T-helper 2 cell (primary cell): ENCODE measurements at regions not wholly inside any gene's neighbourhood (a gene's known extent, or its start where the extent isn't known, plus 50 kb on each side); places are given as distances from the start of the nearest gene placed in this dataset.

Source experiments
- DNase-seq, 5 experiments: peaks; one replicate each; pipeline versions ENCODE4 v3.0.0 to v3.0.0-alpha.2; 2012 to 2022

DNA sequence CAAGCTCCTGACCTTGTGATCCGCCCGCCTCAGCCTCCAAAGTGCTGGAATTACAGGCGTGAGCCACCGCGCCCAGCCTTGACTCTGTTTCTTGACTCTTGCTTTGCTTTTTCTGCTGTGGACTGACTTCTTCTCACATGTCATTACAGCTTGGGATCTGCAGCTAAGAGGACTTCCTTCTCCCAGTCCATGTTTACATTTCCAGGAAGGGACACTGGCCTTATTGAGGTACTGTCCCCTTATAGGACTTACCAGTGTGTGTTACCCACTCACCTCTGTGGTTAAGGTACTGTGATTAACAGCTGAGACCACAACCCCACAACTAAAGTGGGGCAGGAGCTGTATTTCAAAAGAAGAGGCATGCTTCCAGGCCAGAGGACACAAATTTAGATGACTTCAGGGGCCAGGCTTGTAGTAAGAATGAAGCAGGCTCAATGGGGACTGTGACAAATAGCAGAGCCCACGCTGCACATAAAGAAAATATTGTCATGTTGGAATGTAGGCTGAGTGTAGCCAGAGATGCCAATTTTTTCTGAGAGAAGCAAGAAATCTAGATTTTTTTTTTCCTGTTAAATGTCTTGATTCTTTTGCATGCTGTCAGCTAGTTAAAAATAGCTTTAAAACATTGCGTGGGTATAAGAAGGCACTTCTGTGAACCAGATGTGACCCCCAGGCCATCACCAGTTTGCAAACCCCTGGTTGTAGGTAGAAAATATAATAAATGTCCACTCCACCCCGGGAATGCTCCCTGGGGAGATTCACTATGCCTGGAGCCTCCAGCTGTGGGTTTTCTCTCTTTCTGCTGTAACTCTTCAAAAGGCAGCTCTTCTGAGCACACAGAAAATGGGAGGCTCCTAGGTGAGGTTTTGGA is 75.0 kb downstream of the PTPDC1 start:
- DNase-seq = no peak

DNA sequence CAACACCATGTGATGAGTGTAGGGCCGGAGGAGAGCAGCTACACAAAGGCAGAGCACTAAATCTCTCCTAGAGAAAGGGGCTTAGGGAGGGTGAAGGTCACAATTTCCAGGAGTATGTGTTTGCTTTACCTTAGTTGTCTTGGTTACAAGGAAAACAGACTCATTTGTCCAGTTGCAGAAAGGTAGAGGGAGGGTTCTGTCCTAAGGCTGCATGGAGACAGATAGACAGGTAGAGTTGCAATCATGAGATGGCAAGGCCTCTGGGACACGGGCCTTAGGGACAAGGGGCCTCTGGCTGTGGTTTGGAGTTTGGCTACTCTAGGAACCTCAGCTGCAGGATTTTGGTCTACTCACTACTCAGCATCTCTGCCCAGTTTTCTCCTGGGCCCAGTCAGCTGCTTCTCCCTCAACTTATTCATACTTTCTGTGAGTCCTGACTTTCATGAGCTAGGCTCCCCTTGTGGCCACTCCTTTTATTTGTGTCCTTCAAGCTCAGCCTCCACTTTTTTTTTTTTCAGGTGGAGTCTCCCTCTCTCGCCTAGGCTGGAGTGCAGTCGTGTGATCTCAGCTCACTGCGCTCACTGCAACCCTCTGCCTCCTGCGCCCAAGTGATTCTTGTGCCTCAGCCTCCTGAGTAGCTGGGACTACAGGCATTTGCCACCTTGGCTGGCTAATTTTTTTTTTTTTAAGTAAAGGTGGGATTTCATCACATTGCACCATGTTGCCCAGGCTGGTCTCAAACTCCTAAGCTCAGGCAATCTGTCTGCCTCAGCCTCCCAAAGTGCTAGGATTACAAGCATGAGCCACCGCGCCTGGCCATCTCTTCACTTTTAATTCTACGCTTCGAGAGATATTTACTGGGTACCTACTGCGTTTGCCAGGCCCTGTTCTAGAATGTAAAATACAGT is 76.6 kb downstream of the PTPDC1 start:
- DNase-seq = no peak

DNA sequence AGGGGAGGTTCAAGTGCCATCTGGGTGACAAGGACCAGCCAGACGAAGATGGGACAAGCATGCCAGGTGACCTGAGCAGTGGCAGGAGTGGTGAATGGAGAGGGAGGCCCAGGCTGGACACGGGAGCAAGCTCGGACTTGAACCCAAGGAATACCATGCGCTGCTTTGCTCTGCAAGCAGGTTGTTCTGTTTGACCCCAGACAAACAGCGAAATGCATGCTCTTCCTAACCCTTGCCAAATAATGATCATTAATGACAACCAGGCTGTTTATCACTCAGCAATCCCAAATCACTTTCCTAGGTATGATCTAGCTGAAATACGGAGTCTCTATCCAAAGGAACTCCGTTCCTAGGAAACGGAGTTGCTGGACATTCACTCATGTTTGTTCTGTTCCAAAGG is 77.4 kb downstream of the PTPDC1 start:
- DNase-seq = no peak

DNA sequence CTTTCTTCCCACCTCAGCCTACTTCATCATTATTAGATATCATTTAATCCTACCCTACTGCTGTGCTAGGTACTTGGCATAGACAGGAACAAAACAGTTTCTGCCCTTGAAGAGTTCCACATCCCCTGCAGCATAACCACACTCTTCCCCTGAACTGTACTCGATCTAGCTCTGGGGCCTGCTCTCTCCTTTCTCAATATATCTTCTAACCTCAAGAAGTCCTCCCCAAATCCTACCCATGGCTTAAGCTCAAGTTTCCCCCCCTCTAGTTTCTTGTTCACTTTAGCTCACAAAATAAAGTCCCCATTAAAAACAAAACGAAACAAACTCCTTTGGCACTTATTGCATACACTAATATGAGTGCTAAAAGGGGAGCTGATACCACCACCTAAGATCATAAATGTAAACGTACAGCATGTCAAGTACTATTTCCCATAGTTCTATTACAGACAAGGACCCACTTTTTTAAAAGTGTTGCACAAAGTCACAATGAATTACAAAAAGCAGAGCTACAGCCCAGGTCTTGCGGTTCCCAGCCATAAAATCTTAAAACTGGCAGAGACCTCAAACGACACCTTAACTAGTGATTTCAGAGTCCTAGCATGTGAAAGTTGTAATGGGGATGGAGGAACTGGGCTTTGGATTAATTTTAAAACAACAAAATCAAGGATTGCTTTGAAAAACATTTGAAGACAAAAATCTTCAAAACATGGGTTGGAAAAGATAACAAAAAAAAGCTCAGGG is 80.7 kb downstream of the PTPDC1 start:
- peak in 1 of 5 experiments; percentile 70 for DNase-seq

DNA sequence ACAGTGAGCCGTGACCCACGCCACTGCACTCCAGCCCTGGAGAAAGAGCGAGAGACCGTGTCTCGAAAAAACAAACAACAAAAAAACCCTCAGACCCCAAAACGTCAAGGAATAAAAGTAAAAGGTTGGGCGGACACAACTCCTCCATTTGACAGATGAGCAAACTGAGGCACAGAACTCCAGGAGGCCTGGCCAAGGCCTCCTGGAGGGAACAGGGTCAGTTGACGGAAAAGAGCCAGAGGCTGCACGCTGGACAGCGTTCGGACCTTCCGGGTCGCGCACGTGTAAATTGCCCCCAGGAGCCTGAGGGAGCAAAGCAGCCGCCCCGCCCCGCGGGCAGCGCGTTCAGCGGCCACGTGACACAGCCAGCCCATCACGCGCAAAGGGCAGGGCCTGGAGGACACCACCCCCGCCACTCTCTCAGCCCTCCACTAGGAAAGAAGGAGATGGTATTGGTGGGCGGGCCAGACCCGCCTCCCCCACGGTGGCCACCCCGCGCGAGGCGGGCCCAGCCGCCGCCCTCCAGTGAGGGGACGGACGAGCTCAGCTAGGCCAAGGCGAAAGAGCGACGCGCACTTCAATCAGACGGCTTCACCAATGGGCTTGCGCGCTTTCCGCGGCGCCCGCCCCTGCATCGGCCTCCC is 81.5 kb downstream of the PTPDC1 start:
- DNase-seq = peak; percentile 88 to 100 (median 96)

DNA sequence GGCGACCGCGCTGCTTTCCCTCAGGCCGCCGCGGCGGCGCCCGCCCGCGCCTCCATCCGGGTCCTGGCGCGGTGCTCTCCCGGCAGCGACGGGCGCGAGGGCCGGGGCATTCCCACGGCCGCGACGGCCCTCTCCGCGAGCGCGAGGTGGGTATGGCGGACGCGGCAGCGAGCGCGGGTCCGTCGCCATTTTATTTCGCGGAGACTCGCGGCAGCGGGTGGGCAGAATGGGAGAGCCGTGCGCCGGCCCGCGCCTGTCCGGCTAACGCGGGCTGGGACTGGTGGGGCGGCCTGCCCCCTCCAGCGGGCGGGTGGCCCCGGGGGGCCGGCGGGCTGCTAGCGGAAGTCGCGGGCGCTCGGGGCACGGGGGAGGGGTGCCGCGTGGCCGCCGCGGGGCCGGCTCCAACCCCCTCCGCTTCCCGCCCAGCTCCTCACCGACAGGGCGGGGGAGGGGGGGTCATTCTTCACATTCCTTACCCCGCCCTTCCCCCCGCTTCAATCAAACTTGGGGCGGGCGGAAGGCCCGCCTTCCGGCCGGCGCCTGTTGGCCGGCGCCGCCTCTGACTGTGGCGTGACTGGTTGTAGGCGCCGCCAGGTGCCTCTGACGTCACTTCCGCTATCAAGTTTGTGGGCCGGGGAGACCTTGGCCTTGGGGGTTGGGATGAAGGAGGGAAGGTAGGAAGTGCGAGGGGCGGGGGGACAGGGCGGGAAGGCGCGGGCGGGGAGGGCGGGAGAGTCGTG is 82.1 kb downstream of the PTPDC1 start:
- peak; percentile 85 to 98 (median 91) for DNase-seq

GRCh38 chr9:94166976-94167346 is 82.7 kb downstream of the PTPDC1 start:
- DNase-seq = no peak

DNA sequence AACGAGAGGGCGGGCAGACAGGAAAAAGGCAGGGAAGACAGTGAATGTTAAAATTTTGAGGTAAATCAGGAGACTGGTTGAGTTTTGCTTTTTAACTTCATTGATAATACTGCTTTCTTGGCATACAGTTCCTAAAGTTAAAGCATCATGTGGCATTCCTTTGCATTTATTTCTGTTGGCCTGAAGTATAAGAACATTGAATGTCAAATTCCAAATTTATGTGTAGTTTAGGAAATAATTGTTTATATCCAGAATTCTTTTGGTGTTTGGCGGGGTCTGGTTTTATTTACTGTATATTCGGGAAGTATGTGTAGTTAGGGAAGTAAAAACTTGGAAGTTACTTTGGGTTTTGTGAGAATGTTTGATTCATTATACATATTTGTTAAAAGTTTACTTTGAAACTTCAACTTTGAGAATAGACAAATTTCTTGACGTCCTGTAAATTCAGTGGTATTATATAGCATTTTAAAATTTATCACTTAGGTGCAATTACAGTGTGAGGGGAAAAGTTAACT is 83.2 kb downstream of the PTPDC1 start:
- no peak for DNase-seq

GRCh38 chr9:94168203-94169000 is 84.1 kb downstream of the PTPDC1 start:
- DNase-seq = no peak

DNA sequence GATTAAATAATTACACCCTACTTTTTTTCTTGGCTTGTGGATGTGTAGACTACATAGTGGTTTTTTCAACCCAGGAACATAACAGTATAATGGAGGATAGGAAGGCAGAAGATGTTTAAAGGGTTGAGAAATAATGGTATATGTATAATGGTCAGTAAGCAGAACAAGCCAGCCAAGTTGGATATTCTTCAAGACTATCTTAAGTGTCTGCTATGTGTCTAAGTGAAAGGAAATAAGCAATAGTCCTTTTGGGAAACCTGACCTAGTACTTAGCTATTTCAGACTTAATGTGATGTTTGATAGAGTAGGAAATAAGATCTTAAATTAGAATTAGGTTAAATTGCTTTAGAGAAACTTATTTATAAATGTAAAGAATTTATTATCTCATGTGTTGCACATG is 85.7 kb downstream of the PTPDC1 start:
- no peak for DNase-seq

DNA sequence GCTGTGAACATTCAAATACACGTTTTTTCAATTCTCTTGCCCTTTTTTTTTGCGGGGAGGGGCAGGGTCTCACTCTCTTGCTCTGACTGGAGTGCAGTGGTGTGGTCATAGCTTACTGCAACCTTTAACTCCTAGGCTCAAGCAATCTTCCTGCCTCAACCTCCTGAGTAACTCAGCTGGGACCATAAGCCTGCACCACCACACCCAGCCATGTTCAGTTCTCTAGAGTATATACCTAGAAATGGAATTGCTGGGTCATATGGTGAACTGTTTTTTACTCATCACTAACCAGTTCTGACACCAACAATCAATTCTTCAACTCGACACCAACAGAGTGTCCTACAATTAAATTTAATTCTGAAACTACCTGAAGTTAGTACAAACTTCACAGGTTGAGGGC is 85.5 kb upstream of the ZNF169 start:
- peak in 1 of 5 experiments; percentile 76 for DNase-seq

GRCh38 chr9:94174164-94174563 is 84.9 kb upstream of the ZNF169 start:
- no peak for DNase-seq

DNA sequence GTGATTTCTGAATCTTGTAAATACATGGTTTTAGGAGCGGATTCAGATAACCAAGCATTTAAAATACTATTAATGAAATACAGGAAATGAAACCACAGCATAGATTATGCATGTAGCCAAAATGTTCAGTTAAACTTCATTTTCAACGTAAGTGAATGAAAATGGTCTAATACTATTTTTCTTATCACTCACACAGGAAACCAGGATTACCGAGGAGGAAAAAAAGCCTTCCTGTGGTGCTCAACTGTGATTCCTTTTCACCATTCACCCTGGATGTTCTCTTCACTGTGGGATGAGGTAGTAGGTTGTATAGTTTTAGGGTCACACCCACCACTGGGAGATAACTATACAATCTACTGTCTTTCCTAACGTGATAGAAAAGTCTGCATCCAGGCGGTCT is 83.4 kb upstream of the ZNF169 start:
- DNase-seq = no peak

DNA sequence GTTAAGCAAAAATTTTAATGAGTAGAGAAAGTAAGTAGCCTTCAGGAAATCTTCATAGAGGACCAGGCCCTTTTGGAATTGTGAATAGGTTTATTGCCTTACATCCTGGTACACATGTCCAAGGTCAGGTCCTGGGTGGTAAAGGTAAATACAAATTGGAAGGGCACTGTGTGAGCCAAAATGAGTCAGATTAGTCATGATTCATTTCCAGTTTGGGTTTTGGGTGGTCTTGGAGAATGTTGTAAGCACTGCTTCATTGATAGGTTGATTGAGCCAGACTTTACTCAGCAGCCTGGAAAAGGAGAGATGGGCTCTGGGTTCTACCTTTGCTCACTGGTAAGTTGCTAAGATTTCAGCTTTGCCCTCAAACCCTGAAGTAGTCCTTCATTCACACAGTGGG is 82.5 kb upstream of the ZNF169 start:
- DNase-seq = no peak

DNA sequence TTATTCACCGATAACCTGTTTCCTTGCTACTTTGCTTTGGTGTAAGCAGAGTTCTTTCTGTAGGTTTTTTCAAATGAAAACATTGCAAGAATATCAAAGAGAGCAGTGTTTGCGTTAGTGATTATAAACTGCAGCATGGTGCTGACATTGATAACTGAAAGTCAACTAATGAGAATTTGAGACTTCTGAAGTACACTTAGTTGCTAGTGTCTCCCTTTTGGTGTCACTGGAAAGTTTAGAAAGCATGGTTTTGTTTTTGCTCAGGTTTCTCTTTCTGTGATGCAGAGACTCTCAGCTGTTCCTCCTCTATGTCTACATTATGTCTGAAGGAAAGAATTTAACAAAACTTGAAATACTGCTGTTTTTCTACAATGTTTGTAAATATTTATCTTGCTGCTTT is 80.2 kb upstream of the ZNF169 start:
- peak in 1 of 5 experiments; percentile 59 for DNase-seq

GRCh38 chr9:94181408-94182181 is 77.5 kb upstream of the ZNF169 start:
- no peak for DNase-seq

GRCh38 chr9:94182532-94182931 is 76.6 kb upstream of the ZNF169 start:
- DNase-seq = no peak

- peak in 1 of 5 experiments; percentile 67 for DNase-seq
Measured at GRCh38 chr9:94183240-94183999, 75.7 kb upstream of the ZNF169 start.

DNA sequence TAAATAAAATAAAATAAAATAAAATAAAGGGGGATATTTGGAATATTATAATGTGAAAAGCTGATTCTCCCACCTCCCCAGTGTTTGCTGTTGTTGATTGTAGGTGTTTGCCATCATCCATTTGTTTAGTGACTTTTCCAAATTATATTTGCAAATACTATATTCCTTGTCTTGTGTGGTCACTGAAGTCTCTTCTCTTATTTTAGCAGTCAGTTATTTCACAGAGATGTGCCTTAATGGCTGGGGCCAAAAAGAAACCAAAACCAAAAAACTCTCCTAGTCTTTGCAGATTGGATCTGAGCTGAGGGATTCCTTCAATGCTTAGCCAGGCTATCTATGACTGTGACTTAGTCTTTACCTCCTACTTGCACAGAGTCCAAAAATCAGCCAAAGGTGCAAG is 70.9 kb upstream of the ZNF169 start:
- DNase-seq = no peak
